Activated naive CD8-positive, alpha-beta T cell treated with anti-CD3 and anti-CD28 coated beads for 36 hours (primary cell): ENCODE measurements at regions not wholly inside any gene's neighbourhood (a gene's known extent, or its start where the extent isn't known, plus 50 kb on each side); places are given as distances from the start of the nearest gene placed in this dataset.
A peak's percentile ranks its signal among the peaks of the same experiment; 100 is the strongest.
"Not testable (repeated sequence)": the region's sequence is repeated elsewhere in the genome, so short reads cannot be mapped to it uniquely, and the experiment has no call there.

Experiments
- DNase-seq: peaks from one replicate; pipeline ENCODE4 v3.0.0; 2021
- H3K27ac Mint-ChIP-seq: one replicate; pipeline ENCODE4 v1.8.0; 2022; ENCODE audit warnings: mild to moderate bottlenecking, moderate library complexity, mixed read lengths
- H3K27me3 Mint-ChIP-seq: one replicate; pipeline ENCODE4 v1.8.0; 2022; ENCODE audit warnings: mild to moderate bottlenecking, mixed read lengths
- H3K36me3 Mint-ChIP-seq: one replicate; pipeline ENCODE4 v1.8.0; 2021; ENCODE audit warnings: mild to moderate bottlenecking, mixed read lengths
- H3K4me1 Mint-ChIP-seq: one replicate; pipeline ENCODE4 v1.8.0; 2021; ENCODE audit warnings: mixed read lengths
- H3K4me3 Mint-ChIP-seq: one replicate; pipeline ENCODE4 v1.8.0; 2022; ENCODE audit warnings: mild to moderate bottlenecking, moderate library complexity, mixed read lengths
- H3K9me3 Mint-ChIP-seq: one replicate; pipeline ENCODE4 v1.8.0; 2022; ENCODE audit warnings: mixed read lengths

DNA sequence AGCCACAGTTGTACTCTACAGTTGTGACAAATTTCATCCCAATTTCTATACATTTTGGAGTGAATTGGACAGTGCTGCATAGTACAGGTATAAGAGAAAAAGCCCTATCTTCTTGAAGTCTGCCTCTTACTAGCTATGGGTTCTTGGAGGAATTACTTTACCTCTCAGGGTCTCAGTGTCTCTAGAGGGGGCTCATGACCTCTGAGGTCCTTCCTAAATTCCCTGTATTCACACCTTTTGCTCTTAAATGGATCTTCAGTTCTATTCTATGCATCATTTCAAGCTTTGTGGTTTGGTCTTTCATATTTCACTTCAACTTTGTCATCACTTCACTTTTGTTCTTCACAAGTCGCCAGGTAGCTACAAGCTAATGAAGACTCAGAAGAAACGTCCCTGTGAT, 71.2 kb upstream of the ERCC4 start:
- H3K27me3 Mint-ChIP-seq = peaks cover 10% of the 10 kb centered on the region
- H3K27ac Mint-ChIP-seq = no peak overlapping the region
- H3K4me1 Mint-ChIP-seq = no peaks in the 10 kb centered on the region
- no peak overlapping the region for H3K4me3 Mint-ChIP-seq
- H3K9me3 Mint-ChIP-seq = peaks cover 4% of the 10 kb centered on the region
- DNase-seq = no peak
- no peaks in the 10 kb centered on the region for H3K36me3 Mint-ChIP-seq

DNA sequence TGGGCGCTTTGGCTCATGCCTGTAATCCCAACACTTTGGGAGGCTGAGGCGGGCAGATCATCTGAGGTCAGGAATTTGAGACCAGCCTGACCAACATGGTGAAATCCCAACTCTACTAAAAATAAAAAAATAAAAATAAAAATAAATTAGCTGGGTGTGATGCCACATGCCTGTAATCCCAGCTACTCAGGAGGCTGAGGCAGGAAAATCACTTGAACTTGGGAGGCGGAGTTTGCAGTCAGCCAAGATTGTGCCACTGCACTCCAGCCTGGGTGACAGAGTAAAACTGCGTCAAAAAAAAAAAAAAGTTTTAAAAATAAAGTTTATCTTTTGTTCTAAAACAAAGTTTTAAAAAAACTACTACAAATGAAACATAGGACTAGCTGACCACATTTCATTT, 69.8 kb upstream of the ERCC4 start:
- DNase-seq, H3K9me3 Mint-ChIP-seq, H3K4me3 Mint-ChIP-seq, H3K27me3 Mint-ChIP-seq, H3K36me3 Mint-ChIP-seq, H3K4me1 Mint-ChIP-seq, H3K27ac Mint-ChIP-seq: not testable (repeated sequence)

DNA sequence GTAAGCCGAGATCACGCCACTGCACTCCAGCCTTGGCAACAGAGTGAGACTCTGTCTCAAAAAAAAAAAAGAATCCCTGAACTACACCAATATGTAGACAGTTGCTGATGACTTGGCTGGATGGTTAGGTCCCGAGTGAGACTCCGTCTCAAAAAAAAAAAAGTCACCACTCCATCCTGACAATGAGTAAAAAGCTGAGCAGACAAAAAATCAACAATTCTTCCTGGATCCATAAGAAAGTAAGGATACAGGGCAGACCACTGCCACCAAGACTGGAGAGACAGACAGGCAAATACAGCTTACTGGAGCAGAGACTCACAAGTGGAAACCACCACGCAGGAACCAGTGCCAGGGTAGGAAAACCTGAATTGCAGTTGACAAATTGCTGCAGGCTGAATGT, 67.1 kb upstream of the ERCC4 start:
- Mint-ChIP-seq H3K27ac (no peak overlapping the region), H3K36me3 (no peaks in the 10 kb centered on the region)

DNA sequence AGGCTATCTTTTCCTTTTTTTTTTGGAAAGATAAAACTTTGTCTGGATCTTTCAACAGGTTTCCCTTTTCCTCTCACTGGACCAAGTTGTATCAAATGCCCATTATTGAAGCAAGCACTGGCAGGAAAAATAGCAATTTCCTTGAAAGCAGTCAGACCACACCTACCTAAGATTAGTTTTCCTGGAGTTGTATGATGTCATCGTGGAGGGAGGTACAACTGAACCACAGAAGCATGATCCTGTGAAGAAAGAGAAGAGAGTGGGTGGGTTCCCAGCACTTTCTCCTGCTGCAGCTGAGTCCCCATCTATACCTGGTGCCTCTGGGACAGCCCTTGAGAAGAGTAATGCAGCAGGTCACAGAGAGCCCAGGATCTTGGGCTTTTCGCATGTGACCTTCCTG, 63.6 kb upstream of the ERCC4 start:
- H3K27ac Mint-ChIP-seq = no peak overlapping the region
- no peak for DNase-seq
- H3K9me3 Mint-ChIP-seq = peaks cover under 1% of the 10 kb centered on the region
- no peaks in the 10 kb centered on the region for H3K4me1 Mint-ChIP-seq
- H3K36me3 Mint-ChIP-seq = no peaks in the 10 kb centered on the region
- H3K27me3 Mint-ChIP-seq = peaks cover 26% of the 10 kb centered on the region
- no peak overlapping the region for H3K4me3 Mint-ChIP-seq

More for the DNA sequence above, 67.1 kb upstream of the ERCC4 start:
- DNase-seq = no peak
- peaks cover 11% of the 10 kb centered on the region for H3K27me3 Mint-ChIP-seq
- peaks cover 3% of the 10 kb centered on the region for H3K9me3 Mint-ChIP-seq
- H3K4me3 Mint-ChIP-seq = no peak overlapping the region
- H3K4me1 Mint-ChIP-seq = no peaks in the 10 kb centered on the region

DNA sequence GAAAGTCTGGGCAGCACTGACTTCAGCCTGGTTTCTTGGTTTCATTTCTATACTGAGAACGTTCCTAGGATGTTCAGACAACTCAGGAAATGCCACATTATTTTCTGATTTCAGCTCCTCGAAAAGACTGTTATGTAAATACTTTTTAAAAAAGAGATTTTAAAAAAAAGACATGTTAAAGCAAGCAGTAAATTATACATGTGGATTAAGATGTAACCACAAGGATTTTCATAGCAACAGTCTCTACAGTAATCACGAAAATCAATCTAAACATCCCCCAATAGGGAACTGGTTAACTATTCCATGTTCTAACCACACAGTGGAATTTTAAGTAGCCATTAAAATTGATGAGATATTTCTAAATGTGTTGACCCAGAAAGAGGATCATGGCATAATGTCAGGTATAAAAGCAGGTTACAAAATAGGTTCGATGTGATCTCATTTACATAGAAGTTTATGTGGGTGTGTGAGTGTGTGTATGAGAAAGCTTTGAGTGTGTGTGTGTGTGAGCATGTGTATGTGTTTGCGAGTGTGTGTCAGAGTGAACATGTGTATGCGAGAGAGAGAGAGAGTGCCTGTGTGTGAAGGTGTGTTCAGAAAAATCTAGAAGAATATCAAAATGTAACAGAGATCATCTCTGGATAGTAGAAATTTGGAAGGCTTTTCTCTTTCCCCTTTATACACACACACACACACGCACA, 63.0 kb upstream of the ERCC4 start:
- Mint-ChIP-seq H3K36me3 (no peaks in the 10 kb centered on the region), H3K27ac (no peak overlapping the region), H3K4me1 (no peaks in the 10 kb centered on the region), H3K4me3 (no peak overlapping the region), H3K9me3 (no peaks in the 10 kb centered on the region), H3K27me3 (peaks cover 26% of the 10 kb centered on the region)
- DNase-seq = no peak

DNA sequence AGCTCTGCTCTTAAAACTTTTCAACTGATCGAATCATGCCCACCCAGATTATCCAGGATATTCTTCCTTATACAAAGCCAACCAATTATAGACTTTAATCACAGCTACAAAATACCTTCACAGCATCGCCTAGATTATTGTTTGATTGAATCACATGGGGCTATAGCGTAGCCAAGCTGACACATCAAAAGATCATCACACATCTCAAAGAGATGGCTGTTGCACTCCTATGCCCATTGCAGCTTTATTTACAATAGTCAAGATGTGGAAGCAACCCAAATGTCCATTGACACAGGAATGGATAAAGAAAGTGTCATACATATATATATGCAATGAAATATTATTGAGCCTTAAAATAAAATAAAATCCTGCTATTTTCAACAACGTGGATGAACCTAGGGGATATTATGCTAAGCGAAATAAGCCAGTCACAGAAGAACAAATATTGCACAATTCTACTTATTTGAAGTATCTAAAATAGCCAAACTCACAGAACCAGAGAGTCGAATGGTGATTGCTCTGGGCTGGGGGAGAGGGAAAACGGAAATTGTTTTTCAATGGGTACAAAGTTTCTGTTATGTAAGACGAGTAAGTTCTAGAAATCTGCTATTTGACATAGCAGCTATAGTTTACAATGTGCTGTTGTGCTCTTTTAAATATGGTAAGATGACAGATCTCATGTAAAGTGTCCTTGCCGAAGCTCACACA, 60.9 kb upstream of the ERCC4 start:
- H3K9me3 Mint-ChIP-seq = no peaks in the 10 kb centered on the region
- H3K4me1 Mint-ChIP-seq = no peaks in the 10 kb centered on the region
- no peaks in the 10 kb centered on the region for H3K36me3 Mint-ChIP-seq
- H3K27ac Mint-ChIP-seq = no peak overlapping the region
- H3K27me3 Mint-ChIP-seq = peaks cover 22% of the 10 kb centered on the region
- H3K4me3 Mint-ChIP-seq = no peak overlapping the region
- DNase-seq = no peak

DNA sequence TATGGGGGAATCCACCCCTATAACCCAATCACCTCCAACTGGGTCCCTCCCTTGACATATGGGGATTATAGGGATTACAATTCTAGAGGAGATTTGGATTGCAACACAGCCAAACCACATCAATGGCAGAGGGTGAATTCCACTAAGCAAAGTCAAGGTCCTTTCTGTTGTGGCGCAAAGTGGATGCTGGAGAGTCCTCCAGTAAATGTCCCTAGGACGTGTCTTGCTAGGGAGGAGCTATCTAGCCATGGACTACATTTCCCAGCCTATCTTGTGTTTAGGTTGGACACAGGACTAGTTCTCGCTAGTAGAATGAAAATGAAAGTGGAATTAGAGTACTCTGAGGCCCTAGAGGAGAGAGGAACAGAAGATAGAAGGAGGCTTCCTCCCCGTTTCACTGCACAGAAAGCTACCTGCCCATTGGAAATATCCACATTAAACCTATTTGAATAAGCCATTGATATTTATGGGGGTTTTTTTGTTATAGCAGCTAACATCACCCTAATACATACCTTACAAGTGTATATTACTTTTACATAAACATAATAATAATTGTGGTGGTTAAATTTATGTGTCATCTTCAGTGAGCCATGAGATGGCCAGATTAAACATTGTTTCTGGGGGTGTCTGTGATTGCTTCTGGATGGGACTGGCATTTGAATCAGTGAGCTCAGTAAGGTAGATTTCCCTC, 56.7 kb upstream of the ERCC4 start:
- Mint-ChIP-seq H3K27ac (no peak overlapping the region), H3K4me3 (no peak overlapping the region), H3K36me3 (no peaks in the 10 kb centered on the region), H3K4me1 (no peaks in the 10 kb centered on the region), H3K27me3 (peaks cover 30% of the 10 kb centered on the region), H3K9me3 (no peaks in the 10 kb centered on the region)
- DNase-seq = no peak

DNA sequence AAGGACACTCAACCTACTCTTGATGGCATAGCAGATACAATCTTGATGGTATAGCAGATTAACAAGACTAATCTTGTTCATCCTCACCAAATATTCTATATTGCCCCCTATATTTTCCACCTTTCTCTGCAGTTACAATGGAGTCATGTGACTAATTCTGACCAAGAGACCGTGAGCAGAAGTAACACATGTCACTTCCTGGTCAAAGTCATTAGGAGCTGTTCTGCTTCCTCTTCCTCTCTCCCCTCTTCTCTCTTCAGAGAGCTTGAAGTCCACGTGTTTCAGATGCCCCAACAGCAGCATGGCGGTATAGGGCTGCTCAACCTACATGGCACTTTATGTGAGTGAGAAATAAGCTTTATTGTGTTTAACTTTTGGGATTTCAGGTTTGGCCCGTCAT, 55.3 kb upstream of the ERCC4 start:
- Mint-ChIP-seq H3K4me1 (no peaks in the 10 kb centered on the region), H3K27ac (no peak overlapping the region)

DNA sequence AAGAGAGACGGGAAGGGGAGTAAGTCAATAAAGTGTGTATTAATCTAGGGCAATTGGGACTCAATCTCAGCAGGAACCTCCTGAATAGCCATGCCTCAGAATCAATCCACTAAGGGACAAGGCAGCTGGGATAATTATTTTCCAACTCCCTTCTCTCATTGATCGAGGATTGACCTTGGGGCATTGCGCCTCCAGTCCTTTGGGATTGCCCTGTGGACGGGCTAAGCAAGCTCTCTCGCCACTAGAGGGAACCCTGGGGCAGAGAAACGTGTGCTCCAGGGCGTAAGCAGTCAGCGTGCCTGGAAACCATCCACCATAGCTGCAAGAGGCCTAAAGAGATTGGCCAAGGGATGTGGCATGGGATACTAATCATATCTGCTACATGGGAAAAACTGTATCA, 53.9 kb upstream of the ERCC4 start:
- H3K36me3 Mint-ChIP-seq = no peaks in the 10 kb centered on the region
- peaks cover 33% of the 10 kb centered on the region for H3K27me3 Mint-ChIP-seq
- H3K4me1 Mint-ChIP-seq = no peaks in the 10 kb centered on the region
- no peaks in the 10 kb centered on the region for H3K9me3 Mint-ChIP-seq
- no peak overlapping the region for H3K4me3 Mint-ChIP-seq
- DNase-seq = peak; percentile 37
- no peak overlapping the region for H3K27ac Mint-ChIP-seq

More for the DNA sequence above, 55.3 kb upstream of the ERCC4 start:
- H3K4me3 Mint-ChIP-seq = no peak overlapping the region
- no peak for DNase-seq
- peaks cover 37% of the 10 kb centered on the region for H3K27me3 Mint-ChIP-seq
- no peaks in the 10 kb centered on the region for H3K36me3 Mint-ChIP-seq
- H3K9me3 Mint-ChIP-seq = no peaks in the 10 kb centered on the region
